HG03520 (cell line): ENCODE measurements at regions not wholly inside any gene's neighbourhood (a gene's known extent, or its start where the extent isn't known, plus 50 kb on each side); places are given as distances from the start of the nearest gene placed in this dataset.
"Not testable (repeated sequence)": the region's sequence is repeated elsewhere in the genome, so short reads cannot be mapped to it uniquely, and the experiment has no call there.

Experiments
- ATAC-seq: cut with Tn5 transposase; IDR thresholded peaks from one replicate; pipeline ENCODE4 v1.9.1; 2021; ENCODE audit warnings: mild to moderate bottlenecking, moderate library complexity; ENCODE audit not compliant: unreplicated experiment

GRCh38 chr3:635393-635792, 438.8 kb downstream of the CHL1 start:
- ATAC-seq = no peak

DNA sequence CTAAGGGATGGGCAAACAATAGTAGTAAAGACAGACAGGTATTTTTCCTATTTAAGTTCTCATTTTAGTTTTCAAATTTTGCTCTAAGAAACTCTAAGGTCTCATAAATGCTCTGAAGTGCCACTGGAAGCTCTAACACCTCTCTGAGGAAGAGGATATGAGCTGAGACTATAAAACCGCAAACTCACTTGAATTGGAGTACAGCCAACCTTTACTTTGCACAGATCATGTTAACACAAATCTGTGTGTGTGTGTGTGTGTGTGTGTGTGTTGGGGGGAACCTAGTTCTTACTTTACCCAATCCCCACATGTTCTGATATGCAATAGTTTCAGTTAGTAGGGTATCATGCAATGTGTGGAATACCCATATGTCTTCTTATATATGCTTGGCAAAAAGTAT, 446.8 kb downstream of the CHL1 start:
- no peak for ATAC-seq

DNA sequence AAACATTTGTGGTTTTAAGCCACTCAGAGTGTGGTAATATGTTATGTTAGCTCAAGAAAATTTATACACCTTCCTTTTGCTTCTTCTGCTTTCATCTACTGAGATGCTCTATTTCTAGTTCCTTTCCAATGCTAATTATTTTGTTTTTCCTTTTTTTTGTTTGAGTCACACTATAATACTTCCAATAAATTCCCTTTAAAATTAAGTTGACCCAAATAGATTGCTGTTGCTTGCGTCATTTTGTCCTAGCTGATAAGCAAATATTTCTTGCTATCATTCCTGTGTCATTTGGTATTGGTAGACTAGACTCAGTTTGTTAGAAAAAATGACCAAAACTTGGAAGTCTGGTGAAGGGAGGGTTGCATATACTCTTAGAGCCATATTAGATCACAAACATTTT, 437.0 kb upstream of the CNTN6 start:
- ATAC-seq = no peak

DNA sequence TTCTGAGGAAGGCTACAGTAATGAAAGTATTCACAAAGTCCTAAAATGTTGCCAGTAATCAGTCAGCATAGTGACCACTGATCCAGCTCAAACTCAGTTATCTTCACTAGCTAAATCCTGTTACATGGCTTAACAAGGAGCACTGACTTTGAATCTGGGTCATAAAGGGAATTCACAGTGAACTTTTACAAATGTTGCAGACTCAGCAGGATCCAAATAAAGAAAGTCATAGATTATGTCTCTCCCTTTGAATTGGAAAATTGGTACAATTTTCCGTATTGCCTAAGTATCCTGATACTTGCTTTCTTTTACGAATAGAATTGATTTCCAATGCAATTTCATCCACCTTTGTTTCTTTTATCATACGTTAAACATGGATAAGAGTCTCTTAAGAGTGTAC, 431.5 kb upstream of the CNTN6 start:
- no peak for ATAC-seq

DNA sequence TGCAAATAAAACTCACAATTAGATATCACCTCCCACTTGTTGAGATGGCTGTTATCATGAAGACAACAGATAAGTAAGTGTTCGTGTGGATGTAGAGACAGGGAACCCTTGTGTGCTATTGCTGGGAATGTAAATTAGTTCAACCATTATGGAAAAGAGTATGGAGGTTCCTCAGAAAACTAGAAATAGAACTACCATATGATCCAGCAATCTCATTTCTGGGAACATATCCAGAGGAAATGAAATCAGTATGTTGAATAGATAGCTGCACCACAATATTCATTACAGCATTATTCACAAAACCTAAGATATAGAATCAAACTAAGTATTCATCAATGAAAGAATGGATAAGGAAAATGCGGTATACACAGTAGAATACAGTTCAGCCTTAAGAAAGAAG, 418.7 kb upstream of the CNTN6 start:
- no peak for ATAC-seq

DNA sequence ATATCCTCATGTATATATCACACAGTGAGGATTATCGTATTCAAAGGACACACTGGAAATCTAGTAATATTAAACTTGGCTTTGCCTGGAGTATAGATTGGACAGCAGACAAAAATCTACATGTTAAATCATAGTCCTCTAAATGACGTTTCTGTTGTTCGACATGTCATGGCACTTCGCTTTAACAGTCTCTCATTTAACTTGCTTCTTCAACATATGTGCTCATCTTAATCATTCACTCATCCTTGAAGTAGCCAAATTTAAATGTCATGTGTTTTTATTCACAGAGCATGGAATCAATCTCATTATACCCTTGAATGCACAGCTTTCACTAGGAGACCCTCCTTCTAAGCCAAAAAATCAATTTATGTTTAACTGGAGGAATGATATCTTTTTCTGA, 417.0 kb upstream of the CNTN6 start:
- no peak for ATAC-seq

DNA sequence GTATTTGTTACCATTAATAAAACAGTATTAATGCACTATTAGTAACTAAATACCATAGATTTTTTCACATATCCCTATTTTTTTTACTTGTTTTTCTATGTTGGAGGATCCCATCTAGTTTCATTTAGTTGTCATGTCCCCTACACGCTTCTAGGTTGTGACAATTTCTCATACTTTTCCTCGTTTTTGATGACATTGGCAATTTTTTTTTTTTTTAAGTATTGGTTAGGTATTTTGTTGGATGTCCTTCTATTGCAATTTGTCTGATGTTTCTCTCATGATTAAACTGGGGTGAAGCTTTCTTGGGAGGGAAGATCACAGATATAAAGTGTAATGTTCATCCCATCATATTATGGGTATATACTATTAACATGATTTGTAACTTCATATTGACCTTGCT, 409.1 kb upstream of the CNTN6 start:
- no peak for ATAC-seq

GRCh38 chr3:690770-691169, 402.1 kb upstream of the CNTN6 start:
- ATAC-seq = no peak

DNA sequence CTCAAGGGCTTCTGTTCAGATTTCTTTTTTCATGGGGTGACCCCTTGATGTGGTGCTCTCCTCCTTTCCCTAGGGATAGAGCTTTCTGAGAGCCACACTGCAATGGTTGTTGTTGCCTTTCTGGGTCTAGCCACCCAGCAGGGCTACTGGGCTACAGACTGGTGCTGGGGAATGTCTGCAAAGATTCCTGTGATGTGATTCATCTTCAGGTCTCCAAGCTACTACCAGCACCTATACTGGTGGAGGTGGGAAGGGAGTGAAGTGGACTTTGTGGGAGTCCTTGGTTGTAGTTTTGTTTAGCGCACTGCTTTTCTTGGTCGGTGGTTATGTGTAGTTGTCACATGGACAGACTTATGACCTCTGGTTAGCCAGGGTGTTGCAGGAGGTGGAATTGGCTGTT, 392.3 kb upstream of the CNTN6 start:
- ATAC-seq = no peak

DNA sequence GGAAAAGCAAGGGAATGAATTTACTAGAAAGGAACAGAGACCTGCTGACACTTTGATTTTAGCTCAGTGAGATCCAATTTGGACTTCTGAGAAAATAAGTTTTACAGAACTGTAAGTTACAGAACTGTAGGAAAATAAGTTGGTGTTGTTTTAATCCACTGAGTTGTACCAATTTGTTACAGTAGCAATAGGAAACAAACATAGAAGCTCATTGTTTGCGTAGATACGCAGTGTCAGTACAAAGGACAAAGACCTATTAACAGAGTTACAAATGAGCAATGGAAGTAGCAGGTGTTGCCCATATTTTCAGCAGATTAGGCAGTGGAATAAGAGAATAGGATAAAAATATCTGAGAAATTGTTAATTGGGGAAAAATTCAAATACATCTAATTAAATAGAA, 385.8 kb upstream of the CNTN6 start:
- no peak for ATAC-seq

DNA sequence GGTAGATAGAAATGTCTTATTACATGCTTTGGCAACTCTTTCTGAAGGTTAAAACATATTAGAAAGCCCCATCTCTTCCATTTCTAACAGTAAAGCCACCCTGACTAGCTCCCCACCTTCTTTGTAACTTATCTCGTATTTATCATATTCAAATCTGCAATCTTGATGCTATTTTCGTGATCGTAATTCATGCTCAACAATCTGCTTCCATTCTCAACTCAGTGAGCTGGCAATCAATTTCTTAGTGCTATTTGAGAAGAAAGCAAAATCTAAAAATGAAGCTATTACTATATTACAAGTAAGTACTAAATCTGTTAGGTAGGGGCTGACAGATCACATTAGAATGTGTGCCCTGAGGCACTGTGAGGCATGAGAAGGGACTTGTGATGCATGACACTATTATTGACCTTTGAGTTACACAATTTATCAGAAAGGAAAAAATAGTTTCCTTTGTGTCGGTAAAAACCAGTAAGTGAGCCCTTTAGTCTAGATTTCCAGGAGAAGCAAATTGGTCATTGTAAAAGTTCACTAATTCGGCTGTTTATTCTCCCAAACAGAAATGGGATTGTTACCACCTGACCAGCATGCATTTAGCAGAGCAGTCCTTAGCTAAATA, 379.7 kb upstream of the CNTN6 start:
- no peak for ATAC-seq

GRCh38 chr3:713947-714620, 378.7 kb upstream of the CNTN6 start:
- ATAC-seq = no peak

- ATAC-seq = no peak
These were observed 371.7 kb upstream of the CNTN6 start for GRCh38 chr3:721086-721485.

DNA sequence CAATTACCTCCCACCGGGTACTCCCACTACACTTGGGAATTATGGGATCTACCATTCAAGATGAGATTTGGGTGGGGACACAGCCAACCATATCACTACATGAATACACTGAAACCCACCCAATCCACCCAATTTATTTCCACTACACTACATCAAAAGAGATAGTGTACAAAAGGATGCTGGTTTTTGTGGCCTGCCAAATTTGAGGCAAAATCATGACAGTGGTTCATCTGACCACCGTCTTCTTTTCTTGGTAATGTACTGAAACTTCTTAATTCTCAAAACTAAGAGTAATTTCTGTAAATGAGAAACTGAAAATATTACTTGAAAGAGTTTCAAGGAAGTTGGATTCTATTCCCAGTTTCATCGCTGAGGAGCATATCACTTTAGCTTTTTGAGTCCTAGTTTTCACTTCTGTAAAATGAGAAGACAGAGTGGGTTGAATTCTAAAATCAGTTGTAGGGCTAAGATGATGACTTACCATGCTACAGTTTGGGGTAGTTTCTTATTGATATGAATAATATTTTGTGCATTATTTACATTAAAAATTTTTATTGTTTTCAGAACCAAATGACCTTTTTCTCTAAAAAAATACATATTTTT, 360.4 kb upstream of the CNTN6 start:
- no peak for ATAC-seq

DNA sequence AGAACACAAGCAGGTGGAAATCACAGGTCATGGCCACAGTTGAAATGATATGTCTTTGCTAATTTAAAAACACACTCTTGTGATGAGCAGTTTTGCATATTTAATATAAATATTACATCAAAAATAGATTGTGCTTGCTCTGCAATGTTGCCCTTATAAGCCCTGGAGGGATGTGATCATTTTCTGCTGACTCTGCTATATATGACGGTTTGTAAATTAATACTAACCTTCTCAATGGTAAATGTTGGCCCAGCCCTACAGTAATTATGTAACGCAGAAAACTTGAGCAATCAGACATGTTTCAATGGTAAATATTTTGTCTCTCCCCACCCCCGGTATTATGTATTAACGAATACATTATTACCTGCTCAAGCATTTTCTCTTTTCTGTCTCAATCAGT, 359.5 kb upstream of the CNTN6 start:
- no peak for ATAC-seq

DNA sequence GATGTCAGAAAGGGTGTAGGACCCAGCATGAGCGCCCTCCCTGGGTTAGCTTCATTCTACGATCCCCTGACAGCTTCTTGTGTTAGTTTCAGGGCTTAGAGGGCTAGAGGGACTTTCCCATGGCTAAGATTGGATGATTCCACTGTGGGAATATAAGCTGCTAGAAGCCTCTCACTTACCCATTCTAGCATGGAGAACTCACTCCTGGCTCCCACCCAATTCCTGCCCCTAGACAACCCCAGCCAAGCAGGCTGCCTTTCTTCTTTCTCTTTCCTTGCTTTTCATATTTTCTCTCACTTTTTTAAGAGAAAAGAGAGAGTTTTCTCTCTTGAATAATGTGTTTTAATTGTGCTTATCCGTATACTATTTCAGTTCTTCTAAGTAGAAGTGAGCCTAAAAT, 335.1 kb upstream of the CNTN6 start:
- no peak for ATAC-seq

DNA sequence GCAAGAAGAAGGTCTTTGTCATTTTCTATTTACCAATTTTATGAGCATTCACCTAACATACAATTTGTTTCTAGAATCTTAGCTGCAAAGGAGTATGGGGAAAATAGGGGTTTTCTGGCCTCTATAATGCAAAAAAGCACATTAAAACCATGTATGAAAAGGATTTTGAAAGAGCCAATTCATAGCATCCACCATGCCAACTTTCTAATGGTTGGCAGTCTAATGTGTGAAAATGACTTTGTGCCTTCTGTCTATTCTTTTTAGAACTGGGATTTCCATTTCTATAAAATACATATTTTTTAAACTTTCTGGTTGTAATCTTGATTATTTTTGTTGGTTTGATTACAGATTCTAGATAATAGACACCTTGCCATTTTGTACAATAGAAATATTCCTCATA, 333.7 kb upstream of the CNTN6 start:
- no peak for ATAC-seq

- not testable (repeated sequence) for ATAC-seq
These were observed 319.4 kb upstream of the CNTN6 start for GRCh38 chr3:773433-773832.

DNA sequence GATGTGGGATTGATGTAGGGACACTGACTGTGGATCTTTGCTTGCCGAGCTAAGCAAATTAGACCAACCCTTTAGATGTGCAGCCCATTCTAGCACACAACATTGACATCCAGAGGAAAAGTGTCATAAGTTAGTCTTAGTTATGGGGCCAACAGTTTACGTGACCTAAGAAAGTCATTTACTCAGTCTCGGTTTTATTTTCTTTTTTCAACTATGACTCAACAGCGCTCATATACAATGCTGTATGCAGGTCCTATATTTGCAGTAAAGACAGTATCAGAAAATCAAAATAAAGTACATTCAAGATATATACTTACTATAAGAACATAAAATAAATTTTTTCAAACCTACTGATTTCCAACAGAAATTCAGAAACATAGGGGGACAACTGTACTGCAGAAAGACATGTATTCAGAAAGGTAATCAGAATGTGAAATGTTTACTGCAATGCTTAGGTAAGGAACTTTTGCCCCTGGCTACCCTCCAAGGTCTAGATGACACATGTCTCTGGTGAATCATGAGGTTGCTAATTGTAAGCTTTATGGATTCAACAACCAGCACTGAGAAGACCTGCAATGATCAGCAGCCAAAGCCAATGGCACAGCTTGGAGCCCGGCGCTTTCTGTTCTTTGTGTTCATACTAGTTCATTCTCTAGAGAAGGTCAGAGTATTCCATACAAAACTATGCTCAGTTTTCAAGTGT, 317.5 kb upstream of the CNTN6 start:
- no peak for ATAC-seq

DNA sequence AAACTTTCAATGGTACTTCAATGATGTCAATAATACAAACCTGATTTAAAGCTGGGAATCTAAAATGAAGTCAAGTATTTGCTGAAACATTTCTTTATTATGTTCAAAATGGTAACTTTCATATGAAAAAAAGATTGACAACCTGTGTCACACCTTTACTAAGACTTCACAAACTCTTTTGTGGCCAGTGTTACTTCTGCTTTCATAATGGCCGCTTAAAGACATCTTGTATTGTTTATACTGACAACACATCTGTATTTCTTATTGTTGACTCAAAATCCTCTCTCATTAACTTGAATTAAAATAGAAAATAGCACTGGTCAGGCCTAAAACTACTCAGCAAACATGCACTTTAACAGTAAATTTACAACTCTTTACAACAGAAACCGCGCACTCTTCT, 312.3 kb upstream of the CNTN6 start:
- no peak for ATAC-seq

GRCh38 chr3:791442-791841, 301.4 kb upstream of the CNTN6 start:
- ATAC-seq = no peak

DNA sequence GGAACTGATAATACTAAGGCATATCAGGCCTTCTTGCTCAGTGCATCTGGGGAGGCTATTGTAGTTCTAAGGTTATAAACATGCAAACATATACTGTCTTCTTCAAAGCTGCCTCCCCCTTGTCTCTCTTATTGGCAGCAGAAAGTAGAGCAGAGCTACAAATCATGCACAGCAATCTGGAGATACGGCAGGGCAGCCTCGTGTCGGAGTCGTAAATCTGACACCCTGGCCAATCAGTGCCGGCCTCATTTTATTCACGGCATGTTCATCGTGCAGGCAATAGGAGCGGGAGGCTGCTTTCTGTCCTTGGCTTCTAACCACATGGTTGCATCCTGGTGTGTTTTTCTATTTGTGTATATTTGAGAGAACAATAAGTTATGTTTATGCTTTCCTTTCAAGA, 300.2 kb upstream of the CNTN6 start:
- ATAC-seq = no peak
